ENCODE measurements at regions not wholly inside any gene's neighbourhood (a gene's known extent, or its start where the extent isn't known, plus 50 kb on each side); places are given as distances from the start of the nearest gene placed in this dataset.
A peak's percentile ranks its signal among the peaks of the same experiment; 100 is the strongest.

DNA sequence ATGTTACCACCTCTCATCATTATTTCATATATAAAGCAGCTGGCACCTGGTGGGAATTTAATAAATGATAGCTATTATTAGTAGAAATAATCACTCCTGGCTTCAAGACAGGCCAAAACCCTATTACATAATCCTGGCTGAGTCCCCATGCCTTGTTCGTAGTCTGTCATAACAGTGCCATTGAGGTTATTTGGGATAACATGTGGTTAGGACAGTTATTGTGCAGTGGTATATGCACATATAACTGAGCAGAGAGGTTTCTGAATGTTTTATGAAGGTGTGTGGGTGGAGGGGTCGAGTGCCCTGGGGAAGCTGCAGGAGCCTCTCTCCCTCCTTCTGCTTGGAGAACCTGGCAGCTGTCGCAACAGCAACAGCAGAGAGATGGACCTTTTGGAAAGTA, 162.4 kb upstream of the NABP1 start:
- no peak for DNase-seq

DNA sequence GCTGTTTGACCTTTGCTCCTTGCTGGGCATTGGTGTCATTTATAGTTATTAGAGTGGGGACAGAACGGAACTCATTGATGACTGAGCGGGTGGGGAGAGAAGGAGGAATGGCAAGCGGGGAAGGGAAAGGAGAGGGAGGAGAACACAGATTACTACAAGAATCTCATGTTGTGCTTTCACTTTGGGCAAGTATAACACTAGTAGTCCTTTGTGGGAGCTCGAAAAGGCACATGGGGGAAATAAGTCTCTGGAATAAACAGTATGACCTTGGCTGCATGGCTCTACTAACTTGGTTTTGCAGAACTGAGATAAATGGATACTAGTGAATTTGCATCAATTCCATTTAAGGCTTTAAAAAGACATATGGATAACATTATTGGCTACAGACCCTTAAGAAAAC, 161.7 kb upstream of the NABP1 start:
- DNase-seq: no peak

GRCh38 chr2:191521608-191522208, 156.2 kb upstream of the NABP1 start:
- no peak for DNase-seq

DNA sequence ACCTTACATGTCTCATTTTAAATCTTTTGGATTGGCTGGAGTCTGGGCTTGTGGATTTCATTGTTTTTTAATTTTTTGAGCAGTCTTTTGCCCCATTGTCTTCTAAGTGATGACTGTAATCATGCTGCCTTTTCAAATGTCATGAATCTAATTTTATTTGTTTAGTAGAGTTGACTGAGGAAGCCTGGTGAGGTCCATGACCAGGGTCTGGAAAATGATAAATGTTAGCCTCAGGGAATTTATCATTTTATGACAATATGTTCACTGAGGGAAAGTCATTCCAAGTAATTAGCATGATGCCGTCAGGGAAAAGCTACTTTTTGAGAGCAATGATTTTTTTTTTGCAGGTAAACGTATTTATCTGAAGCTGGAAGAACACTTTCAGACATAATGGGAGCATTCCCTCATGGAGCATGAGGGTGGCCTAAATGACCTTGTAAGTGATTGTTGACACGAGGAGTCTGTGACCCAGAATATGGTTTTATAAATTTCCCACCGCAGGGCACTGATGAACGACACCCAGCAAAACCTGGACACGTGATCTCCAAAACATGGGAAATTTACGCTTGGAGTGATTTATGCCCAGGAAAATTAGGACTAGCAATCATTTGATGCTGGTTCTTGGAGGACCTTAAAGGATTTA, 155.3 kb upstream of the NABP1 start:
- DNase-seq: no peak

DNA sequence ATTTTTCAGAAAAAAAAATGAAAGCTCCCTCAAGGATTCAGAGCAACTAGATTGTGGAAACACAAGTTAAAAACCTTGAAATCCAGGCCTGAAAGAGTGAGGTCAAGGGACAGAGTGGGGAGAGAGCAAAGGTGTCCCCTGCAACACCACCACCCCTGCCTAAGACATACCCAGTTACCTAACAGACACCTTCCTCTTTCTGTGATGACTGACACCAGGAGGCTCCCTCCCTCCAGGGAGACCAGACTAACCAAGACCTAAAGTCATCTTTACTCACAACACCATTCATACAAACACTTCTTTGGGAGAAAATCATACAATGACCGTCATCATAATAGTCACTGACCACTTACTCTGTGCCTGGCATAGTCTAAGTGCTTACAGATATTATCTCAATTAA, 151.8 kb upstream of the NABP1 start:
- DNase-seq: no peak

GRCh38 chr2:191526536-191526935, 151.4 kb upstream of the NABP1 start:
- no peak for DNase-seq

GRCh38 chr2:191526953-191527556, 150.9 kb upstream of the NABP1 start:
- no peak for DNase-seq

GRCh38 chr2:191530618-191531017, 147.3 kb upstream of the NABP1 start:
- DNase-seq: no peak

DNA sequence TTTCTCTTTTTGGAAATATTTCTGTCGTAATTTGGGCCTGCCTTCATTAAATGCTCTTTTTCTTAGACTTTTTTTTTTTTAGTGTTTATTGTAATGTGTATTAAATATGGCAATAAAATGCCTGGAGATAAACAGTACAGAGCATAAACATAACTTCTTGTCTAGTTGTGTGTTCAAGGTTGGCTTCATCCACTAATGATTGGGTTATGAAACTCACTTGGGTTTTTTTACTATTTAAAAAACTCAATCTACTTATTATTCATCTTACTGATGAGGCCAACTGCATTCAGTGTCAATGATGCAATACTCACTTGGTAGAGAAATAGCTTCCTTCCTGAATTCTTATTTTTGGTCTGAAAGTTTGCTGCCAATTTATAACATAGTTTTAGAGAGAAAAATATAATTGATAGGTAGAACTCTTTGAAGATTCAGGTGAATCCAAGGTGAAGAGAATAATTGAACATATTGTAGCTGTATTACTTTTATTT, 144.2 kb upstream of the NABP1 start:
- DNase-seq: no peak

DNA sequence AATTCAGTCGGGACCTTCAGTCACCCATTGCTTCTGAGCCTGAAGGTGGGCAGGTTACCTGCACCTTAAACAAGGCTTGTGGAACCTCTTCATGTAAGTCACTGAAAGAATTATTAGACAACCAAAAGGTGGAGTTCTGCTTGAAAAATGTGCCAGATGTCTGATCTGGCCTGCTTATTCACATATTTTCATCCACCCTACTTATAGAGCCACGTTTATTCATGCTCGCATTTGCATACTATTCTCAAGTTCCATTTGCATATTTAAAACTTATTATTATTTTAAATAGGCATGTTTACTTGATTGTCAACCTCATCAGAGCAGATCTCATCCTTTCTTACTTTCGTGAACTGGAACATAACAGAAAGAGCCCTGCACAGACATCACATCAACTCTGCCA, 140.0 kb upstream of the NABP1 start:
- no peak for DNase-seq

DNA sequence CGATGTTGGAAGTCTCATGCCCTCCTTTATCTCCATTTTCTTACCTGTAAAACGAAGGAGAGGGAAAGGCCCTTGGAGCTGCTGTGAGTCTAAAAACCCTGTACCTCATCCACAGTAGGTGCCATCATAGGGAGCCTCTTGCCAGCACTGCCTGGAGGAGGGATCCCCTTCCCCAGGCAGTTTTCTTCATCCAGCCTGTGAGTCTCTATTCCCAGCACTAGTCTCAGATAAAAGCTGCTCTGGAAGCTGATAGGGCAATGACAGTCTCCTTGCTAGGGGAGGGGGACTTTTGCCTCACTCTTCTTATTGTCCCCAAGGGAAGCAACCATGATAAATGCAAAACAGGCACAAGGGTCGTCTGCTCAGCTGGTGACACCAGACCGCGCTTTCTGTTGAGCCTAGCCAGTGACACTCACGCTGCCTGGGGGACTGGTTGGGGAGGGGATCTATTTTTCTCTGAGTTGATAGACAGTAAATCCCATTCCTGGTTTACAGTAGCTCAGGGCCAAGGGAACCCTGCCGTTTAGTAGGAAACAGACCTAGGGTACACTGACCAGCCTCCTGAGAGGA, 139.5 kb upstream of the NABP1 start:
- DNase-seq: no peak

DNA sequence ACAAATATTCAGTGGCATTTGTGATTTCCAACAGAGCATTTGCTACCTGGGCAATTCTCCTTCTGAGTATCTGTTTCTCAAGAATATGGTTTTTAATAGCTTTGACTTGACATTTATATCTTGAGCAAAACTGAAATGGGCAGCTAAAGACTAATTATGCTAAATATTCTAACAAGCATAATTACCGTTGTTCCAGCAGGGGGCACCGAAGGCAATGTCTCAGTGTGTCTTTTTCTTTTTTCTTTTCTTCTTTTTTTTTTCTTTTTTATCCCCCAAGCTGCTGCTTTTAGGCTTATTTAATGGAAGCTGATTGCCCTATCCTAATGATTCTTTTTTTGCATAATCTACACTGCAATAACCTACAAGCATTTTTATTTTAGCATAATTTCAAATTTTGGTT, 138.9 kb upstream of the NABP1 start:
- DNase-seq: peak in 1 of 4 experiments; percentile 6

DNA sequence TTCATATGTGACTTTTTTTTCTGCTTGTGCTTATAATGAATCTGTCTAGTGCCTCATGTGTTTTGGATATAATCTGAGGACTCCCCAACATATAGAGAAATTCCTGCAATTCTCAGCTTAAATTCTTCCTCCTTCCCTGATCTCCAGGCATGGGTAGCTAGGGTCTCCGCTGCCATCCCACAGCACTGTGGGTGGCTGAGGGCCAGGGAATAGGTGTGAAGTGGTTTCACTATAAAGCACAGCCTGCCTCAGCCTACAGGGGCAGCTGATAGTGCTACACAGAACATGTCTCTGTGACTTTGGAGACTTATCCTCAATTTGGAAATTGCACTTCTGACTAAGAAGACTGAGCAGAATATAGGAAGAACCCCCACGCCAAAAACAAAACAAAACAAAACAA, 137.3 kb upstream of the NABP1 start:
- no peak for DNase-seq

DNA sequence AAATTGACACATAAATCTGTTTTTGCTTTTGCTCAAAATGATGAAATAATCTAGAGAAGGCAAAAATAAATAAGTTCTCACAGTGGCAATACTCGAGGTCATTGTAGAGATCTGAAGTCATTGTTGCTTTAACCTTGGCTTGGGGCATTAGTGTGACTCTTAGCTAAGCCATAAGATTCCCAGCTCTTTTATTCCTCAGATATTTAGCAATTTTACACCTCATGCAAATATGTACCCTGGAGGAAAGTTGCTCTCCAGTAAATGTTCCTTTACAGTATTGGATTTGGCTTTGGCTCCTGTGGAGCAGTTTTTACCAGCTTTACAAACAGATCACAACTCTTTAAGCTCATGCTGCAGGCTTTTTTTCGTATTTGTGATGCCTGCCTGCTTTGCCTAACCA, 134.2 kb upstream of the NABP1 start:
- DNase-seq: no peak

DNA sequence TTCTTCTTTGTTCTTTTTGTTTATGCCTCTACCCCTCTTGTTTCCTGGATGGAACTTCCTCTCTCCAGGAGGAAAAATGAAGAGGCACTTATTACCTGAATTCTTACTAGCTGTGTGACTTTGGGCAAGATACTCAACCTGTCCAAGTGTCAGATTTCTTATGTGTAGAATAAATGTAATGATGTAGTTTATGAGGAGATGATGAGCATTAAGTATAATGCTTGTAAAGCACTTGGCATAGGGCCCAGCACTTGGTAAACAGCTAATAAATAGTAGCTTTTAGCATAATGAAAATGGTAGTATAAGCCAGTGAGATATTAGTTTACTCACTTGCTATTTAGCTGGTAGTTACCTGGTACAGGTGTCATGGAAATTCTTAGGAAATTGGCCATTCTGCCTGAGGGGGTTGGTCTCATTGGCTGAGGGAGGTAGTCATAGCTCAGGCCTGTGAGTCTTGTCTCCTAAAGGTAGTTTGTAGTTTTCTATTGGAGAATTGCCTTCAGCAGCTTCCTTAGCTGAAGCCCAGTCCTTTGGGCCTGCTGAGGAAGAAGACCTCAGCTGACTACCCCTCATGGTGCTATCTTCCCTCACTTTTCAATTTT, 133.4 kb upstream of the NABP1 start:
- no peak for DNase-seq

DNA sequence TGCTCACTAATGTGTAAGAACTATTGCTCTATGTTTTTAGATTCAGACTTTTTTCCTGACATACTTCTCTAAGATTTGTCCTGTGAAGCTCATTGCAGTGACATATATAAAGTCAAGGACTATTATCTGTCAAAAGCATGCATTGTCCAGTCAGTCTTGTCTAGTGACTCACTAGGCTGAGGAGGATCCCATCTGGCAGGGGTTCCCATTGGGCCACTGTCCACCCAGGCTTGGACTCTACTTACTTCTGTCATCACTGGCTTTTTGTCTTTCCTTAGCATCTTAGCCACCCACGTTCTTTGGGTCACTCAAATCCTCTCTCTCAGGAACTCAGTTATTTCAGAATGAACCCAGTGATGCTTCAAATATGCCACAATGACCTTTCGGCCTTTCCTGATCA, 132.6 kb upstream of the NABP1 start:
- no peak for DNase-seq

- DNase-seq: no peak
Observed at GRCh38 chr2:191552066-191552465, 125.9 kb upstream of the NABP1 start.

GRCh38 chr2:191554240-191554639, 123.7 kb upstream of the NABP1 start:
- no peak for DNase-seq

DNA sequence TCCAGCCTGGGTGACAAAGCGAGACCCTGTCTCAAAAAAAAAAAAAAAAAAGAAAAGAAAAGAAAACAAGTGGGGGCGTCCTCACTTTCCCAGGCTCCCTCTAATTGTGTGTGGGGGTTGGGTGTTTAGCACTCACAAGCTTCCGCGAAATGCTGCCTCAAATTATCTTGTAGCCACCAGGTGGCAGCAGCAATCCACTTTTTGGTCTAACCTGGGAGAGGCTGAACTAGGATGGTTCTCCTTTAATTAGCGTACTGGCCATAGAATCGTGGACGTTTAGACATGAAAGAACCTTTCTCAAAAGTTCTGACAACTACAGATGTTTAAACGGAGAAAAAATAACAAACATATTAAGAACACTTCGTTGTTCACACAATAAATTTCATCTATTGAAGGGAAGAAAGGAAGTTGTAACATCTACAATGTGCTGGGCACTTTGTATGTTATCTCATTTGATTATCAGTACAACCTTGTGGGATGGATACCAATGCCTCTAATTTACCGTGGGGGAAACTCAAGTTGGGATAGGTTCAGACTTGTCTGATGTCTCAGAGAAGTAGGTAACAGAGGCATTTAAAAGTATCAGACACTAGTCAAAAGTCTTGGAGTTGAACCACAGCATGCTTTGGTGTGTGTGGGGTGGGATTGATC, 122.7 kb upstream of the NABP1 start:
- DNase-seq: peak; percentile 44 to 81 (median 63)

DNA sequence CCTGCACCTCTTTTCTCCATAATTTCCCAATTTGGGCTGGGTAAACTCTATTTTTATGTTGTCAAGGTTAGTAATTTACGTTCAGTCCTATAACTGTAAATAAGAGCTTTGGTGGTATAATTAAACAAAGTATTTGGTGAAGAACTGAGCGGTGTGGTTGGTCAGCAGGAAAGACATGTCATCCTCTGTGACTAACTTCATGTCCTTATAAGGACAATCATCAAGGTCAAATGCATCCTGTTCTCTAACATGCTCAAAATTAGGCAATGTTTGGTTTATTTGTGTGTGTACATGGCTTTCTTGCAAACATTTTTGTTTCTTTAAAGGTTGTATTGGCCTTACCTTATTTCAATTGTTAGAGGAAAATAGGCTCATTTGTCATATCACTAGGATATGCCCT, 121.5 kb upstream of the NABP1 start:
- DNase-seq: no peak

GRCh38 chr2:191557841-191558240, 120.1 kb upstream of the NABP1 start:
- DNase-seq: no peak

- DNase-seq: no peak
Observed at GRCh38 chr2:191559569-191559968, 118.4 kb upstream of the NABP1 start.

GRCh38 chr2:191560411-191560980, 117.4 kb upstream of the NABP1 start:
- DNase-seq: no peak
